GM18907 (cell line): ENCODE measurements at regions not wholly inside any gene's neighbourhood (a gene's known extent, or its start where the extent isn't known, plus 50 kb on each side); places are given as distances from the start of the nearest gene placed in this dataset.
A peak's percentile ranks its signal among the peaks of the same experiment; 100 is the strongest.
"Not testable (repeated sequence)": the region's sequence is repeated elsewhere in the genome, so short reads cannot be mapped to it uniquely, and the experiment has no call there.

ENCODE experiments used
- ATAC-seq: cut with Tn5 transposase; IDR thresholded peaks from one replicate; pipeline ENCODE4 v1.9.1; 2021; ENCODE audit warnings: mild to moderate bottlenecking, moderate library complexity; ENCODE audit not compliant: unreplicated experiment

GRCh38 chr2:39930175-39930917, 151.3 kb upstream of the THUMPD2 start:
- ATAC-seq: no peak

GRCh38 chr2:39929531-39929930, 150.5 kb upstream of the THUMPD2 start:
- no peak for ATAC-seq

DNA sequence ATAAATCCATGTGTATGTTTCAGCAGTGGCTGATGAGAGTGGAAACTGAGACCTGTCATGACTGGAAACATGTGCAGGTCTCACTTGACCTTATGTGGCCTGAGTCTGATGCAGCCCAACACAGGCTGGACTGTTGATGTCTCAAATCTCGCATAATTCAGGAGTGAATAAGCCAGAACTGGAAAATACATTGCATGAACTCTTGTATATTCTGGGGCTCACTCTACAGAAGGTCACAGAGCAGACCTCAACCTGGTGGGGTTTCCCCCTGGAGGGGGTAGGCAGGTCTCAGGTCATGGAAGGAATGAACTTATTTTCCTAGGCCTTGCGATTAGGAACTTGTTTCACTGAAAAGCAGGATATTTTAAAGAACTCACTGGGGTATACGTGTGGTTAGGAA, 146.3 kb upstream of the THUMPD2 start:
- ATAC-seq: no peak

DNA sequence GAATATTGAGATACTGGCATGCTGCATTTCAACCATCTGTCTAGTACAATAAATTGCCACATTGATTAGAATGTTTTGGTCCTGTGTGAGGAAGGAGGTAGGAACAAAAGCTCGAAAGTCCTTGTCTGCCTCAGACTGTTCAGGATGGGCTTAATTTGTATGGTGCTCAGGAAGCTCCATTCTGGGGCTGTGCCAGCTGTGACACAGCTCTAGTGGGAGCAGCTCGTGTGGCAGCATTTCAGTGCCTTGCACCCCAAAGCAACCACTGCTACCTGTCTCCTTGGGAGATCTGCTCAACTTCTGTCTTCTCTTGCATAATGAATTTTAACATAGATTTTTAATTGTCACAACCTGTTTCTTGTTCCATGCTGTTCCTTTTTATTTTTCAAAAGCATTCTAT, 144.4 kb upstream of the THUMPD2 start:
- ATAC-seq: no peak

GRCh38 chr2:39922679-39923405, 143.8 kb upstream of the THUMPD2 start:
- ATAC-seq: no peak

- ATAC-seq: no peak
These were observed 141.3 kb upstream of the THUMPD2 start for GRCh38 chr2:39920307-39920801.

DNA sequence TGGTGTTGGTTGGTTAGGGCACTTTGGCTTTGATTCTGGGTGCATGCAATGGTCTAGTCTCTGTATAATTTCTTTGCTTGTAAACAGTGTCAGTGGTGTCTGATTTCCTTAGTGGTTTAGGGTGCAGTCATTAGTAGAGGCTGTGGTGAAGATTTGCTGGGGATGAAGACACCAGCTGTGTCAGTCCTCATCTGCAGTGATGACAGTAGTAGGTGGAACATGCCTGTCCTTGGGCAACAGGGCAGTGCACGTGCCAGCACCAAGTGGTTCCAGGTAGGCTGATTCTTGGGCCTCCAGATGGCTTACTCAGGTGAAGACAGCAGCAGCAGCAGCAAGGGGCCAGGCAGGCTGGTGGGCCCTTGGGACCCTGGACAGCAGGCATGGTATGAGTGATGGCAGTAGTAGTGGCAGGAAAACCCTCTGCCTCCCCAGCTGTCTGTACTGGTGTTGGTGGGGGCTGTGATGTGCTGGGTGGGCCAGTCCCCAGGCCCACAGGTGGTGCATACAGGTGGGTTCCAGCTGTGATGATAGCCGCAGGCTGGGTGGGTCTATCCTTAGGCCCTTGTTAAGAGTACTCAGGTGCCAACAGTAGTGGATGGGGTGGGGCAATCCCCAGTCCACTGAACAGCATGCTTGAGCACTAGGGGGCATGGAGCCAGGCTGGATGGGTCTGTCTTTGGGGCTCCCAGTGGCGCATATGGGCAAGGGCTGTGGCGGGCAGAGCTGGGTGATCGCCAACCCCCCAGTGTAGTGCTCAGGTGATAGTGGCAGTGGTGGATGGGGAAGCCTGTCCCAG, 140.7 kb upstream of the THUMPD2 start:
- no peak for ATAC-seq

- no peak for ATAC-seq
These were observed 139.8 kb upstream of the THUMPD2 start for GRCh38 chr2:39918886-39919285.

DNA sequence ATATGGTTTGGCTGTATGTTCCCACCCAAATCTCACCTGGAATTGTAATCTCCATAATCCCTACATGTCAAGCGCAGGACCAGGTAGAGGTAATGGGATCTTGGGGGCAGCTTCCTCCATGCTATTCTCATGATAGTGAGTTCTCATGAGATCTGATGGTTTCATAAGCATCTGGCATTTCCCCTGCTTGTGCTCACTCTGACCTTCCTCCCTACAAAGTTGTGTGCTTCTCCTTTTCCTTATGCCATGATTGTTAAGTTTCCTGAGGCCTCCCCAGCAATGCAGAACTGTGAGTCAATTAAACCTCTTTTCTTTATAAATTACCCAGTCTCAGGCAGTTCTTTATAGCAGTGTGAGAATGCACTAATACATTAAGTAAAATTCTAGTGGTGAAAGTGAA, 138.3 kb upstream of the THUMPD2 start:
- ATAC-seq: not testable (repeated sequence)

- no peak for ATAC-seq
These were observed 135.9 kb upstream of the THUMPD2 start for GRCh38 chr2:39914949-39915348.

DNA sequence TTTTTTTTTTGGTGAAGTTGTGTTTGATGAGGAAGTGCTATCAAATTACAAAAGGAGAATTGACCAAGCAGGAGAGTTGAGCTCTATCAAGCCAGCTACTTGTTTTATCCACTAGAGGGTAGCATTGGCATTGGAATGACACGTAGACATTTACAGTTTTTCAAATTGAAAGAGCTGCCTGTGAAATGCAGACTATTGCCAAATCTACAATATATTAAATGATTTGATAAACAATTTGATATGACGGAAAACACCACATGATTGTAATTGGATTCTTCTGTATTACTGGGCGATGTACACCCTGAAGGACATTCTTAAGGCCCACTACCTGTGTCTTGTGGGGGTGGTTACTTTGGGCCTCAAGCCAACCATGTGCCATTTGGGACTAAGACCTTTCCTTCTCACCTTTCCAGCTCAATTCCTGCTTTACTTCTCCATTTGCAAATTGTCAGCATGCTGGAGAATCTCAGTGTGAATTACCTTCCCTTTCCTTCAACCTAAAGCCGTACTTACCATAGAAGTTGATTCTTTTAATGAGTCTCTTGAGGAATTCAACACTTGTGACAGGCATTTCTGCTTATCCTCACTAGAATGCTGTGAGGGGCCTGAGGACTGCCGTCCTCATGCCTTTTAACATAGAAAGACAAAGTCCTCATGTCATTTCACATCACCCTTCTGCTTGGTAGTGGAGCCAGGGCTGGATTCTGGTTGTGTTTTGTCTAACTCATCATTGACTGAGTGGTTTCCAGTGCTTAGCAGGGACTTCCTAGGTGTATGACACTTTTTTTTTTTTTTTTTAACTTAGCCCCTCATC, 134.8 kb upstream of the THUMPD2 start:
- peak; percentile 87 for ATAC-seq

GRCh38 chr2:39902103-39902502, 123.0 kb upstream of the THUMPD2 start:
- ATAC-seq: no peak

GRCh38 chr2:39898934-39899333, 119.9 kb upstream of the THUMPD2 start:
- ATAC-seq: no peak

GRCh38 chr2:39897273-39897672, 118.2 kb upstream of the THUMPD2 start:
- no peak for ATAC-seq

- no peak for ATAC-seq
These were observed 115.0 kb upstream of the THUMPD2 start for GRCh38 chr2:39894082-39894481.

- no peak for ATAC-seq
These were observed 114.6 kb upstream of the THUMPD2 start for GRCh38 chr2:39893616-39894015.

GRCh38 chr2:39881948-39882347, 102.9 kb upstream of the THUMPD2 start:
- no peak for ATAC-seq

DNA sequence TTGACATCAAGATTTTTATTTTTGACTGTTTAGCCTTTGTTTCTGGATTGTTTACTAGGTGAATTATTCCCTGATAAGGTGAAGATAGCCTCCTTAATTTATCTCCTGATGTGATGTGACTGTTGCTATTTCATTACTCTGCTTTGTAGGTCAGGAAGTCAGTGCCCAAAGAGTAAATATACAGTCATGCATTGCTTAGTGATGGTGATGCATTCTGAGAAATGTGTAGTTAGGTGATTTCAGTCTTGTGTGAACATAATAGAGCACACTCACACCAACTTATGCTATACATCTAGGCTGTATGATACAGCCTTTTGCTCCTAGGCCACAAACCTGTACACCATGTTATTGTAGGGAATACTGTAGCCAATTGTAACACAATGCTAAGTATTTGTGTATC, 102.4 kb upstream of the THUMPD2 start:
- no peak for ATAC-seq

DNA sequence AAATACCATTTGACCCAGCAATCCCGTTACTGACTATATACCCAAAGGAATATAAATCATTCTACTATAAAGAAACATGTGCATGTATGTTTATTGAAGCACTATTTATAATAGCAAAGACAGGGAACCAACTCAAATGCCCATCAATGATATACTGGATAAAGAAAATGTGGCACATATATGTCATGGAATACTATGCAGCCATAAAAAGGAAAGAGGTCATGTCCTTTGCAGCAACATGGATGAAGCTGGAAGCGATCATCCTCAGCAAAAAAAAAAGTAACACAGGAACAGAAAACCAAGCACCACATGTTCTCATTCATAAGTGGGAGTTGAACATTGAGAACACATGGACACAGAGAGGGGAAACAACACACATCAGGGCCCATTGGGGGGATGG, 99.9 kb upstream of the THUMPD2 start:
- not testable (repeated sequence) for ATAC-seq

DNA sequence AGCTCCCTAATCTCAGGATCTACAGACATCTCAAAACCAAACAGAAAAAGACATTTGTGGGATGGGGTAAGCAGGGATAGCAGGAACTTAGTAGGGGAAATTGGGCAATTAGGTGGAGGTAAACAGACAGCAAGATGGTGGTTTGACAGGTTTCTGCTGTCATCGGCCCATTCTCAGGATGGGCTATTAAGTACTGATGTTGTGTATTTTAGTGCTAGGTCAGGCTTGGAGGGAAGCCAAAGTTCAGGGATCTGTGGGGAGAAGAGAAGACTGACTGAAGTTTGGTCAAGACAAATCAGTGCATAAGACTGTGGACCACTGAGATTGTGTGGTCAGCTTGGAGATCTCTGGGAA, 96.8 kb upstream of the THUMPD2 start:
- ATAC-seq: no peak
